ENCODE measurements at regions not wholly inside any gene's neighbourhood (a gene's known extent, or its start where the extent isn't known, plus 50 kb on each side); places are given as distances from the start of the nearest gene placed in this dataset.

DNA sequence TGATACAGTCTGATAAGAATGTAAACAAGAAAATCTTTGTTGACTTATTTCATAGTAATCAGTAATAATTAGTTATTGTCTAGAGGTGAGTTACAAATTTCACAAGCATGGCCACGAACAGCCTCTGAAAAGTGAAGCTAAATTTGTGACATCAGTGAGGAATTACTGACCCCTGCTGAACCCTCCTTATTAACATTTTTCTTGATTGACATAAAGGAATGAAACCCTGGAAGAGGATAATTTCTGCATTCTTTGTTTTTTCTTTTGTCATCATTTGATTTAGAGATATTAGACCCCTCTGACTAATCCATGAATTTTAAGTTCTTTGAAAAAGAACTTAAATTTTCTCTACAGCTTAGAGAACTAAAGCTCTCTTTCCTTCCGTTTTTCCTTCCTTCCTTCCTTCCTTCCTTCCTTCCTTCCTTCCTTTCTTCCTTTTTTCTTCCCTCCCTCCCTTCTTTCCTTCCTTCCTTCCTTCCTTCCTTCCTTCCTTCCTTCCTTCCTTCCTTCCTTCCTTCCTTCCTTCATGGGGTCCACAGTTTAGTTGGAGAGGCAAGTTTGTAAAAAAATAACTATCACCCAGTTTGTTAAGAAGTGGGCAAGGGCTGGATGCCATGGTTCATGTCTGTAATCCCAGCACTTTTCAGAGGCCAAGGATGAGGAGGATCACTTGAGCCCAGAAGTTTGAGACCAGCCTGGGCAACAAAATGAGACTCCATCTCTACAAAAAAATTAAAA is 387.0 kb downstream of the MTX2 start:
- no peaks in the 10 kb centered on the region for H3K9me3 ChIP-seq (ENCODE audit: control insufficient read depth in 2 of 3, low read length in 3 of 3)
- POLR2A ChIA-PET, result no interaction called here
- no peak overlapping the region for H3K4me3 ChIP-seq (ENCODE audit: low read length)
- no peaks in the 10 kb centered on the region for H3K4me1 ChIP-seq (ENCODE audit: control insufficient read depth in 2 of 2, insufficient read depth in 2 of 2, low read length in 2 of 2)
- H3K27me3 ChIP-seq (ENCODE audit: control insufficient read depth in 2 of 2, insufficient read depth in 2 of 2, low read length in 2 of 2), result no peaks in the 10 kb centered on the region
- H3K9me3 Mint-ChIP-seq, result no peaks in the 10 kb centered on the region
- DNase-seq, result no peak
- H3K4me3 Mint-ChIP-seq, result no peak overlapping the region
- CTCF ChIA-PET, result interaction anchor here (0.6 kb wide), 1 partner anchor 40 kb away, joined by 3 read pairs; no protein-coding TSS in a partner anchor
- no peaks in the 10 kb centered on the region for H3K36me3 ChIP-seq (ENCODE audit: control insufficient read depth in 2 of 3, insufficient read depth in 3 of 3, low read length in 3 of 3)
- no peak for ATAC-seq
- H3K27ac Mint-ChIP-seq, result no peak overlapping the region
- peaks cover 46 to 66% (median 61%) of the 10 kb centered on the region in 5 donors for H3K27me3 Mint-ChIP-seq
- H3K4me1 Mint-ChIP-seq, result peaks cover 0 to 14% (median 6%) of the 10 kb centered on the region in 7 donors
- intact Hi-C loops (cut with micrococcal nuclease), result loop anchor here in 1 of 2 donors (10.0 kb wide), 1 partner anchor 759 kb away; no protein-coding TSS in a partner anchor
- no peaks in the 10 kb centered on the region for H3K36me3 Mint-ChIP-seq
- H3K27ac ChIP-seq (ENCODE audit: low read depth, low read length), result no peak overlapping the region

DNA sequence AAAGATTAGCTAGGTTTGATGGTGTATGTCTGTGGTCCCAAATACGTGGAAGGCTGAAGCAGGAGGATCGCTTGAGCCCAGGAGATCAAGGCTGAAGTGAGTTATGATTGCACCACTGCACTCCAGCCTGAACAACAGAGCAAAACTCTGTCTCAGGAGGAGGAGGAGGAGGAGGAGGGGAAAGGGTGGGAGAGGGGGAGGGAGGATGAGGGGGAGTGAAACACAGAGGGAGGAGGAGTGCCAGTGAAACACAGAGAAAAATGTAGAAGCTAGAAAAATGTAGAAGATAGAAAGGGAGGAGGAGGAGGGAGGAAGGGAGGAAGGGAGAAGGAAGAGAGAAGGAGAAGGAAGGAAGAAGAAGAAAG is 387.5 kb downstream of the MTX2 start:
- Mint-ChIP-seq H3K27me3 (peaks cover 49 to 67% (median 65%) of the 10 kb centered on the region in 5 donors), H3K4me3 (no peak overlapping the region), H3K4me1 (peaks cover 0 to 14% (median 6%) of the 10 kb centered on the region in 7 donors), H3K27ac (no peak overlapping the region), H3K36me3 (no peaks in the 10 kb centered on the region), H3K9me3 (no peaks in the 10 kb centered on the region)
- H3K4me3 ChIP-seq (ENCODE audit: low read length), result no peak overlapping the region
- H3K4me1 ChIP-seq (ENCODE audit: control insufficient read depth in 2 of 2, insufficient read depth in 2 of 2, low read length in 2 of 2), result no peaks in the 10 kb centered on the region
- H3K9me3 ChIP-seq (ENCODE audit: control insufficient read depth in 2 of 3, low read length in 3 of 3), result no peaks in the 10 kb centered on the region
- H3K27ac ChIP-seq (ENCODE audit: low read depth, low read length), result no peak overlapping the region
- no peaks in the 10 kb centered on the region for H3K36me3 ChIP-seq (ENCODE audit: control insufficient read depth in 2 of 3, insufficient read depth in 3 of 3, low read length in 3 of 3)
- DNase-seq (no peak), ATAC-seq (no peak)
- POLR2A ChIA-PET, result no interaction called here
- CTCF ChIA-PET, result no interaction called here
- H3K27me3 ChIP-seq (ENCODE audit: control insufficient read depth in 2 of 2, insufficient read depth in 2 of 2, low read length in 2 of 2), result no peaks in the 10 kb centered on the region
- intact Hi-C loops (cut with micrococcal nuclease), result loop anchor here in 1 of 2 donors (10.0 kb wide), 1 partner anchor 758 kb away; no protein-coding TSS in a partner anchor

DNA sequence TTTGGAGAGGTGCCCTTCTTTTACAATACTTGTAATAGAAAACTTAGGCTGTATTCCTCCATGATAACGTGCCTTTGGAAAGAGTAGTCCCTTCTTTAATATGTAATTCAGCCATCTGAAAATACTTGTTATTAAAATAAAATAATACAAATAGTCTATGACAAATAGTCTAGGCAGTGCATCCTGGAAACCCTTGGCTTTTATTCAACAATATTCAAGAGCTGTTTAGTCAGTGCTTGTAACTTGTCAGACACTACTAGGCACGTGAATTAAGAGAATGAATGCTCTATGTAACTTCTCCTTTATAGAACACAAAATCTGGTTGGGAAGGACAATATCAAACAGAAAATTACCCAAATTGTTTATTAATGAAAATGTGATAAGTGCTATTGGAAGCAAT is 388.2 kb downstream of the MTX2 start:
- Mint-ChIP-seq H3K36me3 (no peaks in the 10 kb centered on the region), H3K27ac (no peak overlapping the region), H3K27me3 (peaks cover 45 to 68% (median 66%) of the 10 kb centered on the region in 5 donors), H3K4me3 (no peak overlapping the region), H3K9me3 (no peaks in the 10 kb centered on the region), H3K4me1 (peaks cover 0 to 13% (median 6%) of the 10 kb centered on the region in 7 donors)
- Histone ChIP-seq H3K27me3 (ENCODE audit: control insufficient read depth in 2 of 2, insufficient read depth in 2 of 2, low read length in 2 of 2) (no peaks in the 10 kb centered on the region), H3K9me3 (ENCODE audit: control insufficient read depth in 2 of 3, low read length in 3 of 3) (no peaks in the 10 kb centered on the region), H3K36me3 (ENCODE audit: control insufficient read depth in 2 of 3, insufficient read depth in 3 of 3, low read length in 3 of 3) (no peaks in the 10 kb centered on the region), H3K4me3 (ENCODE audit: low read length) (no peak overlapping the region), H3K4me1 (ENCODE audit: control insufficient read depth in 2 of 2, insufficient read depth in 2 of 2, low read length in 2 of 2) (no peaks in the 10 kb centered on the region), H3K27ac (ENCODE audit: low read depth, low read length) (no peak overlapping the region)
- intact Hi-C loops (cut with micrococcal nuclease), result loop anchor here in 1 of 2 donors (10.0 kb wide), 1 partner anchor 757 kb away; no protein-coding TSS in a partner anchor
- DNase-seq (no peak), ATAC-seq (no peak)
- CTCF ChIA-PET, result interaction anchor here (0.6 kb wide), 1 partner anchor 636 kb away, joined by 3 read pairs; no protein-coding TSS in a partner anchor
- POLR2A ChIA-PET, result no interaction called here

DNA sequence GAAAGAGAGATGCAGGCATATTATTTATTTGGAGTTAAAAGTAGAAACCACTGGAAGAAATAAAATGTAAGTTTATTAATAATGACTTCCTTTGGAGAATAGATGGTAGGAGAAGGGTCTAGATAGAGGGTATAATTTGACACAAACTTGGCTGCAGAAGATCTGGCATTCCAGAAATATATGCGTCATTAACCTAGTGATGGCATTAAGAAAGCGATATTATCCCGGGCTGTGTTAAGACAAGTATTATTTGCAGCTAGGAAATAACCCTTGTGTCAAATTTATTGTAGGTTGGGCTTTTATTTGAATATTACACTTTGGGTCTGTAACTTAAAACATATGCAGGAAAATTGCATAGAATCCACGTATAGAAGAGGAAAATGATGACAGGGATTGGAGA is 389.5 kb downstream of the MTX2 start:
- no peaks in the 10 kb centered on the region for H3K4me1 ChIP-seq (ENCODE audit: control insufficient read depth in 2 of 2, insufficient read depth in 2 of 2, low read length in 2 of 2)
- ChIA-PET POLR2A (no interaction called here), CTCF (no interaction called here)
- H3K36me3 Mint-ChIP-seq, result no peaks in the 10 kb centered on the region
- peaks cover 46 to 72% (median 66%) of the 10 kb centered on the region in 5 donors for H3K27me3 Mint-ChIP-seq
- H3K4me3 ChIP-seq (ENCODE audit: low read length), result no peak overlapping the region
- no peaks in the 10 kb centered on the region for H3K9me3 ChIP-seq (ENCODE audit: control insufficient read depth in 2 of 3, low read length in 3 of 3)
- H3K27me3 ChIP-seq (ENCODE audit: control insufficient read depth in 2 of 2, insufficient read depth in 2 of 2, low read length in 2 of 2), result no peaks in the 10 kb centered on the region
- DNase-seq (no peak), ATAC-seq (no peak)
- intact Hi-C loops (cut with micrococcal nuclease), result loop anchor here in 1 of 2 donors (10.0 kb wide), 1 partner anchor 756 kb away; no protein-coding TSS in a partner anchor
- no peak overlapping the region for H3K27ac ChIP-seq (ENCODE audit: low read depth, low read length)
- no peaks in the 10 kb centered on the region for H3K36me3 ChIP-seq (ENCODE audit: control insufficient read depth in 2 of 3, insufficient read depth in 3 of 3, low read length in 3 of 3)
- H3K4me3 Mint-ChIP-seq, result no peak overlapping the region
- no peak overlapping the region for H3K27ac Mint-ChIP-seq
- no peaks in the 10 kb centered on the region for H3K9me3 Mint-ChIP-seq
- H3K4me1 Mint-ChIP-seq, result peaks cover 0 to 5% (median 4%) of the 10 kb centered on the region in 7 donors

DNA sequence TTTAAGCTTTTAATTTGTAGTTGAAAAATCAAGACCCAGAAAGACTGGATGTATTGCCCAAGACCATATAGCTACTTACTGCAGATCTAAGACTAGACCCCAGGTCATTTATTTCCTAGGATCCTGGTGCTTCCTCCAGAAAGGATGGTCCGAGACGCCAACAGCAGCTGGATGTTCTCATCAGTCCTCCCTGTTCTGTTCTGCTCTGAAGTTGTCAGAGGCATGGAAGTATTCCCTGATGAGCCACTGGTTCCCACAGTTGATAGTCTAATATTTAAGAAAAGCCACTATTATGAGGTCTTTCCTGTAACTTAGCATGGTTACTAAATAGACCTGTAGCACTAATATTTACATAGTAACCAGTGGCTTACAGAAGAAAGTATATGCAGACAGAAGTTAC is 393.5 kb downstream of the MTX2 start:
- Mint-ChIP-seq H3K9me3 (no peaks in the 10 kb centered on the region), H3K4me1 (no peaks in the 10 kb centered on the region), H3K27ac (no peak overlapping the region), H3K4me3 (no peak overlapping the region), H3K27me3 (peaks cover 40 to 64% (median 48%) of the 10 kb centered on the region in 5 donors), H3K36me3 (no peaks in the 10 kb centered on the region)
- Histone ChIP-seq H3K4me1 (ENCODE audit: control insufficient read depth in 2 of 2, insufficient read depth in 2 of 2, low read length in 2 of 2) (no peaks in the 10 kb centered on the region), H3K27ac (ENCODE audit: low read depth, low read length) (no peak overlapping the region), H3K27me3 (ENCODE audit: control insufficient read depth in 2 of 2, insufficient read depth in 2 of 2, low read length in 2 of 2) (no peaks in the 10 kb centered on the region), H3K4me3 (ENCODE audit: low read length) (no peak overlapping the region), H3K9me3 (ENCODE audit: control insufficient read depth in 2 of 3, low read length in 3 of 3) (no peaks in the 10 kb centered on the region), H3K36me3 (ENCODE audit: control insufficient read depth in 2 of 3, insufficient read depth in 3 of 3, low read length in 3 of 3) (no peaks in the 10 kb centered on the region)
- POLR2A ChIA-PET, result no interaction called here
- CTCF ChIA-PET, result interaction anchor here (1.3 kb wide), 1 partner anchor 8 kb away, joined by 3 read pairs; no protein-coding TSS in a partner anchor
- intact Hi-C loops (cut with micrococcal nuclease), result no loop called here
- no peak for DNase-seq
- ATAC-seq, result no peak

DNA sequence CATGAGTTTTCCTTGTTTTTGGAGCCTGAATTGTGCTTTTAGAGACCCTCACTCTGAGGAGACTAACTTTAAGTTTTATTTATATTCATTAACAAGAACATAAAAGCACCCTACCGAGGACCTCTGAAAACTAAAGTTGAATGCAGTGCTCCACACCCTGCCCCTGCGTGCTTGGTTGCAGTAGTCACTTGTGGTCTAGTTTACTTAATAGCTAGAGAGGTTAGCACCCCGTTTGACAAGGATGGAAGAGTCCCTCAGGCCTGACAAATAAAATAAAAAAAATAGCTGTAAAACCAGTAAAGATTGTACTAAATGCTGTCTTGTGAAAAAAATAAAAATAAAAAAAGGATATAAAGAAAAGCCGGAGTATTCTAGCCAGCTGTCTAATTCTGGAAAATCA is 395.2 kb downstream of the MTX2 start:
- no peak overlapping the region for H3K4me3 Mint-ChIP-seq
- POLR2A ChIA-PET, result no interaction called here
- H3K4me1 ChIP-seq (ENCODE audit: control insufficient read depth in 2 of 2, insufficient read depth in 2 of 2, low read length in 2 of 2), result no peaks in the 10 kb centered on the region
- no peaks in the 10 kb centered on the region for H3K36me3 Mint-ChIP-seq
- no peaks in the 10 kb centered on the region for H3K9me3 ChIP-seq (ENCODE audit: control insufficient read depth in 2 of 3, low read length in 3 of 3)
- no peak overlapping the region for H3K27ac Mint-ChIP-seq
- no peaks in the 10 kb centered on the region for H3K27me3 ChIP-seq (ENCODE audit: control insufficient read depth in 2 of 2, insufficient read depth in 2 of 2, low read length in 2 of 2)
- no peak overlapping the region for H3K4me3 ChIP-seq (ENCODE audit: low read length)
- H3K4me1 Mint-ChIP-seq, result no peaks in the 10 kb centered on the region
- no peak for DNase-seq
- no peak for ATAC-seq
- no peaks in the 10 kb centered on the region for H3K9me3 Mint-ChIP-seq
- no peak overlapping the region for H3K27ac ChIP-seq (ENCODE audit: low read depth, low read length)
- intact Hi-C loops (cut with micrococcal nuclease), result no loop called here
- H3K27me3 Mint-ChIP-seq, result peaks cover 35 to 60% (median 46%) of the 10 kb centered on the region in 5 donors
- no peaks in the 10 kb centered on the region for H3K36me3 ChIP-seq (ENCODE audit: control insufficient read depth in 2 of 3, insufficient read depth in 3 of 3, low read length in 3 of 3)
- CTCF ChIA-PET, result interaction anchor here (0.8 to 1.3 kb wide), 2 partner anchors 13 to 158 kb away, joined by 3 to 10 read pairs; no protein-coding TSS in a partner anchor

DNA sequence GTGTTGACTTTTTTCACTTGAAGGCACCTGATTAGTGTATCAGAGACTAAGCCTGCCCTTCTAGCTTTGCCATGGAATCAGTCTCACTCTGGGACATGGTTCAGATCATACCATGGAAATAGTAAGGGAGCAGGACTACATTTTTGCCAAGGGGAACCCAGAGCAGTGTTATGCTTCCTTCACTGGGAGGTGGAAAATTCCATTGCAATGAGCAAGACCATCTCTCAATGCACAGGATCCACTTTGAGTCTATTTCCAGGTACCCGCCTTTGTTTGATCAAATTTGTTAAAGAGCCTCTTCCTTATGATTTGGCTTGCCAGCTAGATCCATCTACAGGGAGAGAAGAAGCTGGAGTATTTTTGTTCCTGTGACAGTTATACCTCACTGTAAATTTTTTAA is 395.8 kb downstream of the MTX2 start:
- Mint-ChIP-seq H3K27me3 (peaks cover 35 to 58% (median 46%) of the 10 kb centered on the region in 5 donors), H3K27ac (no peak overlapping the region), H3K9me3 (no peaks in the 10 kb centered on the region), H3K36me3 (no peaks in the 10 kb centered on the region), H3K4me3 (no peak overlapping the region), H3K4me1 (no peaks in the 10 kb centered on the region)
- ChIA-PET CTCF (interaction anchor here (1.3 kb wide), 1 partner anchor 13 kb away, joined by 10 read pairs; no protein-coding TSS in a partner anchor), POLR2A (no interaction called here)
- Histone ChIP-seq H3K36me3 (ENCODE audit: control insufficient read depth in 2 of 3, insufficient read depth in 3 of 3, low read length in 3 of 3) (no peaks in the 10 kb centered on the region), H3K27me3 (ENCODE audit: control insufficient read depth in 2 of 2, insufficient read depth in 2 of 2, low read length in 2 of 2) (no peaks in the 10 kb centered on the region), H3K9me3 (ENCODE audit: control insufficient read depth in 2 of 3, low read length in 3 of 3) (no peaks in the 10 kb centered on the region), H3K27ac (ENCODE audit: low read depth, low read length) (no peak overlapping the region), H3K4me3 (ENCODE audit: low read length) (no peak overlapping the region), H3K4me1 (ENCODE audit: control insufficient read depth in 2 of 2, insufficient read depth in 2 of 2, low read length in 2 of 2) (no peaks in the 10 kb centered on the region)
- no peak for ATAC-seq
- DNase-seq, result no peak
- intact Hi-C loops (cut with micrococcal nuclease), result no loop called here
